HepG2 (cell line): ENCODE measurements at regions not wholly inside any gene's neighbourhood (a gene's known extent, or its start where the extent isn't known, plus 50 kb on each side); places are given as distances from the start of the nearest gene placed in this dataset.

Experiments used
- ATAC-seq: fragments of 200-7000 bp; cut with Tn5 transposase; 3 replicates; pipeline ENCODE4 v1.9.1; 2020; ENCODE audit warnings: mild to moderate bottlenecking, moderate library complexity
- BruUV-seq: library from RNA; stranded (reverse); fragments of 400-500 nt; replicated peaks from 2 replicates; lab custom pipeline; 2021; lab: Mats Ljungman, UMichigan
- CTCF ChIA-PET: fragments of 300-600 bp; formaldehyde crosslinking; extraction: SDS; loops from one replicate; lab custom pipeline; 2021; ENCODE audit warnings: low total read pairs, inconsistent platforms, low intra/inter-chr PET ratio; lab: Yijun Ruan, JAX
- POLR2A ChIA-PET: fragments of 350-600 bp; sonication (Branson Sonifier 250); formaldehyde crosslinking; loops from one replicate; lab custom pipeline; 2020; ENCODE audit warnings: antibody characterized with exemption, inconsistent platforms; lab: Yijun Ruan, JAX
- DNase-seq: peaks from one replicate; pipeline ENCODE4 v3.0.0-alpha.2; 2015; ENCODE audit warnings: low spot score
- FAIRE-seq: peaks from 3 replicates; lab custom pipeline; 2011; peaks lifted over from hg19 to GRCh38; lab: Jason Lieb, UNC
- H2AFZ ChIP-seq: one replicate; pipeline ENCODE4 v1.6.1; 2011; ENCODE audit warnings: low read length, inconsistent platforms
- H3K27ac ChIP-seq: fragments of 300-600 bp; 3 replicates; pipeline ENCODE4 v1.8.0; 2011; ENCODE audit warnings: mixed run types, mild to moderate bottlenecking, mixed read lengths, low read length, inconsistent platforms; ENCODE audit not compliant: insufficient read depth; ENCODE audit errors: extremely low read length
- H3K27me3 ChIP-seq, 2 experiments: fragments of 200-600 bp in 1 of 2; 2 replicates in 1 of 2; 3 replicates in 1 of 2; pipeline versions ENCODE4 v1.6.0 to v1.8.0; 2011; ENCODE audit warnings: low read length in 2 of 2, mild to moderate bottlenecking in 2 of 2, moderate library complexity in 2 of 2, inconsistent platforms in 1 of 2; ENCODE audit not compliant: insufficient read depth in 2 of 2, control insufficient read depth in 1 of 2
- H3K36me3 ChIP-seq, 2 experiments: fragments of 200-600 bp in 1 of 2; replicated peaks in 1 of 2; 2 replicates in 1 of 2; 3 replicates in 1 of 2; pipeline versions ENCODE4 v1.5.1 to v1.8.0; 2011; ENCODE audit warnings: low read length in 2 of 2, inconsistent platforms in 1 of 2; ENCODE audit not compliant: insufficient read depth in 2 of 2, control insufficient read depth in 1 of 2
- H3K4me1 ChIP-seq: 2 replicates; pipeline ENCODE4 v1.5.1; 2012; ENCODE audit warnings: low read length, inconsistent platforms; ENCODE audit not compliant: insufficient read depth
- H3K4me2 ChIP-seq: 2 replicates; pipeline ENCODE4 v1.6.0; 2011; ENCODE audit warnings: low read depth, low read length, inconsistent platforms
- H3K4me3 ChIP-seq, 3 experiments: fragments of 200-600 bp in 1 of 3; sonication (generic), shearing (Covaris generic) in 1 of 3; replicated peaks in 1 of 3; 2 replicates each; pipeline ENCODE4 v1.5.1; 2011 to 2016; ENCODE audit warnings: low read length in 3 of 3, inconsistent platforms in 2 of 3, low read depth in 2 of 3, mild to moderate bottlenecking in 2 of 3, control low read depth in 1 of 3, mixed read lengths in 1 of 3; ENCODE audit not compliant: insufficient read depth in 1 of 3
- H3K79me2 ChIP-seq: one replicate; pipeline ENCODE4 v1.6.1; 2011; ENCODE audit warnings: low read length, inconsistent platforms; ENCODE audit not compliant: insufficient read depth
- H3K9ac ChIP-seq: 2 replicates; pipeline ENCODE4 v1.6.0; 2011; ENCODE audit warnings: mild to moderate bottlenecking, low read depth, low read length, inconsistent platforms; ENCODE audit not compliant: insufficient read depth
- H3K9me3 ChIP-seq: 2 replicates; pipeline ENCODE4 v1.5.1; 2012; ENCODE audit warnings: mild to moderate bottlenecking, low read length
- H4K20me1 ChIP-seq: 2 replicates; pipeline ENCODE4 v1.6.0; 2011; ENCODE audit warnings: inconsistent platforms, mild to moderate bottlenecking, low read length, moderate library complexity; ENCODE audit not compliant: insufficient read depth
- CERS6 ChIP-seq: sonication (generic); formaldehyde crosslinking; IDR thresholded peaks from 2 replicates; pipeline ENCODE4 v1.5.0; 2020; ENCODE audit warnings: missing genetic modification reagents
- HOXA3 ChIP-seq: sonication (generic); formaldehyde crosslinking; IDR thresholded peaks from 2 replicates; pipeline ENCODE4 v1.5.0; 2020; ENCODE audit warnings: missing genetic modification reagents
- KDM5B ChIP-seq: sonication (generic); formaldehyde crosslinking; IDR thresholded peaks from 2 replicates; pipeline ENCODE4 v1.4.0; 2020; ENCODE audit warnings: missing genetic modification reagents, mild to moderate bottlenecking, borderline replicate concordance
- PAX8 ChIP-seq: sonication (generic); formaldehyde crosslinking; IDR thresholded peaks from 2 replicates; pipeline ENCODE4 v1.8.0; 2022; ENCODE audit warnings: mild to moderate bottlenecking, missing genetic modification reagents, borderline replicate concordance
- ZNF484 ChIP-seq: sonication (generic); formaldehyde crosslinking; IDR thresholded peaks from 2 replicates; pipeline ENCODE4 v1.5.1; 2020; ENCODE audit warnings: mild to moderate bottlenecking, low read depth, missing genetic modification reagents, borderline replicate concordance
- ZNF646 ChIP-seq: sonication (generic); formaldehyde crosslinking; IDR thresholded peaks from 2 replicates; pipeline ENCODE4 v1.9.0; 2021; ENCODE audit warnings: mild to moderate bottlenecking, missing genetic modification reagents
- ZNF768 ChIP-seq: sonication (generic); formaldehyde crosslinking; IDR thresholded peaks from 2 replicates; pipeline ENCODE4 v1.4.0; 2020; ENCODE audit warnings: missing genetic modification reagents
- ZNF850 ChIP-seq: sonication (generic); formaldehyde crosslinking; conservative IDR thresholded peaks from 2 replicates; pipeline ENCODE4 v1.9.0; 2021; ENCODE audit warnings: mild to moderate bottlenecking, missing genetic modification reagents
- WGBS: methylation state at CpG from one replicate; pipeline ENCODE4 v1.1.6; 2017; ENCODE audit warnings: low lambda C conversion rate; 5-methylcytosine and 5-hydroxymethylcytosine counted together
- in situ Hi-C: cut with HindIII; loops from 2 replicates; pipeline ENCODE4 v1.10.0; 2017; ENCODE audit warnings: low pct_unique_long_range_greater_than_20kb; ENCODE audit not compliant: extremely low pct_ligation_motif_present
- intact Hi-C: fragments of 100-400 bp; cut with micrococcal nuclease; formaldehyde crosslinking; loops from one replicate; pipeline ENCODE4 v1.10.0; 2022; ENCODE audit not compliant: unreplicated experiment
- TF ChIP-seq, protein P1 (sequence below): sonication (generic); formaldehyde crosslinking; IDR thresholded peaks from 2 replicates; pipeline ENCODE4 v1.5.0; 2020; ENCODE audit warnings: missing genetic modification reagents, mild to moderate bottlenecking, borderline replicate concordance

GRCh38 chr5:160174290-160174689 lies 55.0 kb upstream of the FABP6 start (continued):
- TF ChIP-seq ZNF646 (CRISPR knock-in tag): no peak
- TF ChIP-seq PAX8 (CRISPR knock-in tag): no peak
- TF ChIP-seq KDM5B: no peak
- no peak for TF ChIP-seq ZNF850 (CRISPR knock-in tag)
- TF ChIP-seq ZNF768 (CRISPR knock-in tag): peak; percentile 80
- no peak for TF ChIP-seq CERS6 (CRISPR knock-in tag)

- Histone ChIP-seq H3K4me3 (no peak overlapping the region), H3K9ac (no peak overlapping the region), H3K36me3 (no peaks in the 10 kb centered on the region), H3K4me2 (no peak overlapping the region), H3K27ac (no peak overlapping the region), H2AFZ (no peak overlapping the region), H3K9me3 (no peaks in the 10 kb centered on the region), H3K4me1 (peaks cover 15% of the 10 kb centered on the region), H3K27me3 (no peaks in the 10 kb centered on the region; a peak in 1 of 5 replicates), H3K79me2 (no peaks in the 10 kb centered on the region), H4K20me1 (no peaks in the 10 kb centered on the region)
- intact Hi-C loops (no loop called here), in situ Hi-C loops (no loop called here)
- WGBS: 40% methylated on average over 2 of the region's 2 CpGs
- ChIA-PET CTCF (no interaction called here), POLR2A (no interaction called here)
- DNase-seq (no peak), FAIRE-seq (no peak), ATAC-seq (no peak)
- BruUV-seq: no TSS peak
- no peak for TF ChIP-seq HOXA3 (CRISPR knock-in tag)
- TF ChIP-seq, protein P1, sequence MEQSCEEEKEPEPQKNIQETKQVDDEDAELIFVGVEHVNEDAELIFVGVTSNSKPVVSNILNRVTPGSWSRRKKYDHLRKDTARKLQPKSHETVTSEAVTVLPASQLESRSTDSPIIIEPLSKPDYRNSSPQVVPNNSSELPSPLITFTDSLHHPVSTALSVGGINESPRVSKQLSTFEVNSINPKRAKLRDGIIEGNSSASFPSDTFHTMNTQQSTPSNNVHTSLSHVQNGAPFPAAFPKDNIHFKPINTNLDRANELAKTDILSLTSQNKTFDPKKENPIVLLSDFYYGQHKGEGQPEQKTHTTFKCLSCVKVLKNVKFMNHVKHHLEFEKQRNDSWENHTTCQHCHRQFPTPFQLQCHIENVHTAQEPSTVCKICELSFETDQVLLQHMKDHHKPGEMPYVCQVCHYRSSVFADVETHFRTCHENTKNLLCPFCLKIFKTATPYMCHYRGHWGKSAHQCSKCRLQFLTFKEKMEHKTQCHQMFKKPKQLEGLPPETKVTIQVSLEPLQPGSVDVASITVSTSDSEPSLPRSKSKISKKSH (CRISPR knock-in tag): no peak
- TF ChIP-seq ZNF484: no peak
Measured at GRCh38 chr5:160171666-160172065, 52.4 kb upstream of the PWWP2A start.
